Lower leg skin (tissue), 4 donors: ENCODE measurements at regions not wholly inside any gene's neighbourhood (a gene's known extent, or its start where the extent isn't known, plus 50 kb on each side); places are given as distances from the start of the nearest gene placed in this dataset.
"Not testable (repeated sequence)": the region's sequence is repeated elsewhere in the genome, so short reads cannot be mapped to it uniquely, and the experiment has no call there.

Experiments used
- DNase-seq, 2 donors: peaks; one replicate each; pipeline ENCODE4 v3.0.0-alpha.2; 2019; ENCODE audit warnings: low spot score in 2 of 2
- H3K4me3 ChIP-seq: fragments of 200-600 bp; sonication (generic); 2 replicates; pipeline ENCODE4 v1.5.1; 2017; ENCODE audit warnings: mild to moderate bottlenecking, low read depth; ENCODE audit not compliant: poor library complexity, severe bottlenecking
- CTCF ChIP-seq, 3 donors: fragments of 450-650 bp; IDR thresholded peaks; one replicate each; pipeline ENCODE4 v1.5.1; 2016; ENCODE audit warnings: antibody characterized with exemption in 3 of 3, mild to moderate bottlenecking in 3 of 3, moderate library complexity in 2 of 3
- POLR2A ChIP-seq, 2 donors: fragments of 450-650 bp; IDR thresholded peaks; one replicate each; pipeline ENCODE4 v1.6.1; 2016 to 2017; ENCODE audit warnings: antibody characterized with exemption in 2 of 2, mild to moderate bottlenecking in 1 of 2, moderate library complexity in 1 of 2
- WGBS, 2 donors: methylation state at CpG; one replicate each; pipeline ENCODE4 v1.1.5; 2018; 5-methylcytosine and 5-hydroxymethylcytosine counted together
- intact Hi-C: fragments of 100-400 bp; cut with DNase I; formaldehyde crosslinking; loops from one replicate; pipeline ENCODE4 v1.15.0; 2023; ENCODE audit warnings: low total_unique reads

GRCh38 chr3:98695796-98696195, 67.3 kb upstream of the ST3GAL6 start:
- no peak overlapping the region for H3K4me3 ChIP-seq
- intact Hi-C loops = no loop called here
- no peak for DNase-seq
- TF ChIP-seq CTCF (IDR thresholded peaks at IDR 0.05) = no peak
- no peak for TF ChIP-seq POLR2A (IDR thresholded peaks at IDR 0.05)

- DNase-seq, H3K4me3 ChIP-seq, intact Hi-C loops: not testable (repeated sequence)
- 68 to 70% methylated on average over 3 of the region's 3 CpGs for WGBS, 2 donors
Measured at GRCh38 chr3:98696296-98696695, 66.8 kb upstream of the ST3GAL6 start.

- intact Hi-C loops = no loop called here
- no peak for DNase-seq
- WGBS, 2 donors = 90 to 94% methylated on average over 2 of the region's 2 CpGs
- H3K4me3 ChIP-seq = no peak overlapping the region
- TF ChIP-seq POLR2A (IDR thresholded peaks at IDR 0.05) (no peak), CTCF (IDR thresholded peaks at IDR 0.05) (no peak)
Measured at GRCh38 chr3:98697225-98697624, 65.9 kb upstream of the ST3GAL6 start.

GRCh38 chr3:98699132-98699531, 64.0 kb upstream of the ST3GAL6 start:
- H3K4me3 ChIP-seq = no peak overlapping the region
- TF ChIP-seq CTCF (IDR thresholded peaks at IDR 0.05) (no peak), POLR2A (IDR thresholded peaks at IDR 0.05) (no peak)
- peak in 1 of 2 donors; percentile 59 for DNase-seq
- intact Hi-C loops = no loop called here
- 51 to 58% methylated on average over 2 of the region's 2 CpGs for WGBS, 2 donors

GRCh38 chr3:98701071-98701675, 62.0 kb upstream of the ST3GAL6 start:
- no peak overlapping the region for H3K4me3 ChIP-seq
- 68 to 79% methylated on average over 2 of the region's 2 CpGs for WGBS, 2 donors
- no peak for DNase-seq
- TF ChIP-seq CTCF (IDR thresholded peaks at IDR 0.05) = no peak
- TF ChIP-seq POLR2A (IDR thresholded peaks at IDR 0.05) = no peak
- intact Hi-C loops = no loop called here

GRCh38 chr3:98702166-98702565, 61.0 kb upstream of the ST3GAL6 start:
- DNase-seq = no peak
- H3K4me3 ChIP-seq = no peak overlapping the region
- no peak for TF ChIP-seq CTCF (IDR thresholded peaks at IDR 0.05)
- TF ChIP-seq POLR2A (IDR thresholded peaks at IDR 0.05) = no peak
- 44 to 57% methylated on average over 4 of the region's 4 CpGs for WGBS, 2 donors
- intact Hi-C loops = no loop called here
